PC-9 (cell line): ENCODE measurements at regions not wholly inside any gene's neighbourhood (a gene's known extent, or its start where the extent isn't known, plus 50 kb on each side); places are given as distances from the start of the nearest gene placed in this dataset.

ENCODE experiments used
- BruUV-seq: library from RNA; stranded (reverse); fragments of 400-500 nt; replicated peaks from 2 replicates; lab custom pipeline; 2021; lab: Mats Ljungman, UMichigan
- CTCF ChIA-PET: fragments of 300-600 bp; sonication (Branson Sonifier 250); formaldehyde crosslinking; loops from one replicate; lab custom pipeline; 2022; ENCODE audit warnings: antibody characterized with exemption; lab: Charles Lee
- POLR2A ChIA-PET: fragments of 300-600 bp; sonication (Branson Sonifier 250); formaldehyde crosslinking; loops from one replicate; lab custom pipeline; 2022; ENCODE audit warnings: antibody characterized with exemption; ENCODE audit not compliant: unreplicated experiment; lab: Charles Lee
- DNase-seq, 2 experiments: peaks; one replicate each; pipeline versions ENCODE4 v3.0.0 to v3.0.0-alpha.2; 2015 to 2022; ENCODE audit warnings: mixed read lengths in 1 of 2
- H2AFZ ChIP-seq: fragments of 200-600 bp; sonication (generic); 2 replicates; pipeline ENCODE4 v1.8.1; 2017; ENCODE audit warnings: antibody characterized with exemption
- H3F3A ChIP-seq: fragments of 200-600 bp; sonication (generic); 2 replicates; pipeline ENCODE4 v1.8.1; 2017; ENCODE audit warnings: antibody characterized with exemption, mild to moderate bottlenecking, low read depth; ENCODE audit not compliant: insufficient read depth
- H3K27ac ChIP-seq: fragments of 200-600 bp; sonication (generic); 2 replicates; pipeline ENCODE4 v1.6.1; 2016; ENCODE audit warnings: mixed run types
- H3K27me3 ChIP-seq: fragments of 200-600 bp; sonication (generic); 2 replicates; pipeline ENCODE4 v1.6.1; 2016; ENCODE audit warnings: low read depth, mixed run types; ENCODE audit not compliant: insufficient read depth
- H3K36me3 ChIP-seq: fragments of 200-600 bp; sonication (generic); 2 replicates; pipeline ENCODE4 v1.6.1; 2016; ENCODE audit warnings: low read depth, mixed run types
- H3K4me1 ChIP-seq: fragments of 200-600 bp; sonication (generic); replicated peaks from 2 replicates; pipeline ENCODE4 v1.6.1; 2016; ENCODE audit warnings: mixed run types; ENCODE audit not compliant: insufficient read depth
- H3K4me2 ChIP-seq: fragments of 200-600 bp; sonication (generic); 2 replicates; pipeline ENCODE4 v1.6.1; 2017; ENCODE audit warnings: mixed run types
- H3K4me3 ChIP-seq: fragments of 200-600 bp; sonication (generic); 2 replicates; pipeline ENCODE4 v1.6.1; 2016; ENCODE audit warnings: mixed run types
- H3K79me2 ChIP-seq: fragments of 200-600 bp; sonication (generic); 2 replicates; pipeline ENCODE4 v1.6.1; 2017; ENCODE audit warnings: low read depth, mixed run types
- H3K9me2 ChIP-seq: fragments of 200-600 bp; sonication (generic); 2 replicates; pipeline ENCODE4 v1.8.1; 2017; ENCODE audit warnings: mild to moderate bottlenecking; ENCODE audit not compliant: insufficient read depth
- H3K9me3 ChIP-seq: fragments of 200-600 bp; sonication (generic); 2 replicates; pipeline ENCODE4 v1.8.1; 2016; ENCODE audit warnings: low read depth; ENCODE audit not compliant: insufficient read depth
- H4K20me1 ChIP-seq: fragments of 200-600 bp; sonication (generic); 2 replicates; pipeline ENCODE4 v1.8.1; 2017; ENCODE audit not compliant: insufficient read depth
- EZH2 ChIP-seq: fragments of 200-600 bp; sonication (generic); IDR thresholded peaks from 2 replicates; pipeline ENCODE4 v1.8.0; 2017; ENCODE audit warnings: antibody characterized with exemption, low read depth
- intact Hi-C: fragments of 100-400 bp; cut with micrococcal nuclease; formaldehyde crosslinking; loops from one replicate; pipeline ENCODE4 v1.10.0; 2022; ENCODE audit not compliant: unreplicated experiment
- TF ChIP-seq, protein P1 (sequence below): fragments of 200-600 bp; sonication (generic); conservative IDR thresholded peaks from 2 replicates; pipeline ENCODE4 v1.6.1; 2017; ENCODE audit warnings: mixed run types, antibody characterized with exemption, mild to moderate bottlenecking, moderate library complexity

DNA sequence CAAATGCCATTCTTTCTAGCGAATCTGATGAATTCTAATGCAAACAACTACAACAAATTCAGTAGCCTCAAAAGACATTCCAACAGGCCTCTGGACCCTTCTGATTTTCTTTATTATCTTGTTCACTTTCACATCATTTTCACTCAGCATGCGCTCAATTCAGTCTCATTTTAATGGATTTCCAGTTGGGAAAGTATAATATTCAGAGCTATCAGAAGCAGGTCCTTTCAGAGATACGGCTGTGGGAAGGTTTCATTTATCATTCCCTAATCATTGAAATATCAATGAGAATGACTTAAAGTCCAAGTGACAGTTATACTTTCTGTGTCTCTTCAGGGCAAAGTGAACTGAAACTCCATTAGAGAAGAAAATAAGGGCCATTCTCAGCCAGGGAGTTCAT, 1083.7 kb upstream of the FLRT2 start:
- H3K9me2 ChIP-seq: no peaks in the 10 kb centered on the region
- H3K4me1 ChIP-seq: no peaks in the 10 kb centered on the region
- H3K4me2 ChIP-seq: no peak overlapping the region
- no peaks in the 10 kb centered on the region for H4K20me1 ChIP-seq
- no peaks in the 10 kb centered on the region for H3K79me2 ChIP-seq
- intact Hi-C loops: no loop called here
- no peak overlapping the region for H3K27ac ChIP-seq
- BruUV-seq: no TSS peak
- H3F3A ChIP-seq: no peaks in the 10 kb centered on the region
- ChIA-PET POLR2A (no interaction called here), CTCF (no interaction called here)
- no peak overlapping the region for H2AFZ ChIP-seq
- DNase-seq: no peak
- TF ChIP-seq EZH2: no peak
- TF ChIP-seq, protein P1, sequence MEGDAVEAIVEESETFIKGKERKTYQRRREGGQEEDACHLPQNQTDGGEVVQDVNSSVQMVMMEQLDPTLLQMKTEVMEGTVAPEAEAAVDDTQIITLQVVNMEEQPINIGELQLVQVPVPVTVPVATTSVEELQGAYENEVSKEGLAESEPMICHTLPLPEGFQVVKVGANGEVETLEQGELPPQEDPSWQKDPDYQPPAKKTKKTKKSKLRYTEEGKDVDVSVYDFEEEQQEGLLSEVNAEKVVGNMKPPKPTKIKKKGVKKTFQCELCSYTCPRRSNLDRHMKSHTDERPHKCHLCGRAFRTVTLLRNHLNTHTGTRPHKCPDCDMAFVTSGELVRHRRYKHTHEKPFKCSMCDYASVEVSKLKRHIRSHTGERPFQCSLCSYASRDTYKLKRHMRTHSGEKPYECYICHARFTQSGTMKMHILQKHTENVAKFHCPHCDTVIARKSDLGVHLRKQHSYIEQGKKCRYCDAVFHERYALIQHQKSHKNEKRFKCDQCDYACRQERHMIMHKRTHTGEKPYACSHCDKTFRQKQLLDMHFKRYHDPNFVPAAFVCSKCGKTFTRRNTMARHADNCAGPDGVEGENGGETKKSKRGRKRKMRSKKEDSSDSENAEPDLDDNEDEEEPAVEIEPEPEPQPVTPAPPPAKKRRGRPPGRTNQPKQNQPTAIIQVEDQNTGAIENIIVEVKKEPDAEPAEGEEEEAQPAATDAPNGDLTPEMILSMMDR: no peak
- H3K36me3 ChIP-seq: no peaks in the 10 kb centered on the region
- H3K9me3 ChIP-seq: no peaks in the 10 kb centered on the region
- H3K4me3 ChIP-seq: no peak overlapping the region
- no peaks in the 10 kb centered on the region for H3K27me3 ChIP-seq

DNA sequence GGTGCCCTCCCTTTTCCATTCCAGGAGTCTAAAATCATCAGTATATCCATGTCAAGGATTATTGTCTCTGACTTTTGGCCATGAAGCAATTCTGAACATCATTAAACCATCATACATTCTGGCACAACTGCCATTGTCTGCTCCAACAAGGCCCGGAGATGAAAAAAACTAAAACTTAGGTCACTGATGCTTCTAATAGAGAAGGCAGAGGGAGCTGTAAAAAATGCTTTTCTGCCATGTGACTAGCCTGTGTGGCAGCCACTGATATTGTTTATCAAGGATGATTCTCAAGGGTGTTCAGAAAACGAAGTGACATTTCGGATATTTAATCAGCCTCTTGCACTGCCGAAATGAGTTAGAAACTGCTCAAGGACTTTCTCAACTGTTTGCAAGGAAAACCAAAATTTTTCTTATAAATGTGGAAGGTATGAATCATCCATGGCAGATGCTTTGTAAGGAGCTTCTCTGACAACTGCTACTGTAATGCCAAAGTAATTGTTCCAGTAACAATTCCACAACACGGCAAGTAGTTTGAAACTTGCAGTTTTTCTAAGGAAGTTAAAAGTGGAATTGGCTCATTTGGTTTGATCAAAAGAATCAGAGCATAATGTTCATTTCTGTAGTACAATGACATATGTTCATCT, 1076.5 kb upstream of the FLRT2 start:
- intact Hi-C loops: no loop called here
- POLR2A ChIA-PET: no interaction called here

GRCh38 chr14:84454114-84454513, 1075.8 kb upstream of the FLRT2 start:
- Histone ChIP-seq H3F3A (no peaks in the 10 kb centered on the region), H3K9me2 (no peaks in the 10 kb centered on the region), H2AFZ (no peak overlapping the region), H3K27me3 (no peaks in the 10 kb centered on the region), H3K36me3 (no peaks in the 10 kb centered on the region), H3K79me2 (no peaks in the 10 kb centered on the region), H3K9me3 (no peaks in the 10 kb centered on the region), H3K4me1 (no peaks in the 10 kb centered on the region), H3K4me2 (no peak overlapping the region), H3K27ac (no peak overlapping the region), H3K4me3 (no peak overlapping the region), H4K20me1 (no peaks in the 10 kb centered on the region)
- no peak for DNase-seq
- intact Hi-C loops: no loop called here
- ChIA-PET POLR2A (no interaction called here), CTCF (no interaction called here)
- BruUV-seq: no TSS peak
- no peak for TF ChIP-seq EZH2
- TF ChIP-seq, protein P1: no peak

More for the DNA sequence above, 1076.5 kb upstream of the FLRT2 start:
- H3K9me3 ChIP-seq: no peaks in the 10 kb centered on the region
- no peak overlapping the region for H3K4me2 ChIP-seq
- no TSS peak for BruUV-seq
- CTCF ChIA-PET: no interaction called here
- no peak for TF ChIP-seq EZH2
- TF ChIP-seq, protein P1: no peak
- no peaks in the 10 kb centered on the region for H3K4me1 ChIP-seq
- no peak overlapping the region for H2AFZ ChIP-seq
- no peak for DNase-seq
- H3K27me3 ChIP-seq: no peaks in the 10 kb centered on the region
- no peaks in the 10 kb centered on the region for H4K20me1 ChIP-seq
- H3K36me3 ChIP-seq: no peaks in the 10 kb centered on the region
- H3K4me3 ChIP-seq: no peak overlapping the region
- no peaks in the 10 kb centered on the region for H3K79me2 ChIP-seq
- no peaks in the 10 kb centered on the region for H3K9me2 ChIP-seq
- no peaks in the 10 kb centered on the region for H3F3A ChIP-seq
- H3K27ac ChIP-seq: no peak overlapping the region
